Endothelial cell of umbilical vein (primary cell): ENCODE measurements at regions not wholly inside any gene's neighbourhood (a gene's known extent, or its start where the extent isn't known, plus 50 kb on each side); places are given as distances from the start of the nearest gene placed in this dataset.

ENCODE experiments used
- BruUV-seq: library from RNA; stranded (reverse); fragments of 400-500 nt; replicated peaks from 2 replicates; lab custom pipeline; 2021; lab: Mats Ljungman, UMichigan
- CTCF ChIA-PET: fragments of 300-600, 350-600 bp; sonication (Branson Sonifier 250); formaldehyde crosslinking; loops from one replicate; lab custom pipeline; 2021; ENCODE audit warnings: antibody characterized with exemption, inconsistent platforms; lab: Charles Lee
- POLR2A ChIA-PET: fragments of 300-600, 350-600 bp; sonication (Branson Sonifier 250); formaldehyde crosslinking; loops from one replicate; lab custom pipeline; 2021; ENCODE audit warnings: antibody characterized with exemption, inconsistent platforms; lab: Charles Lee
- DNase-seq: peaks from one replicate; pipeline ENCODE4 v3.0.0-alpha.2; 2011; ENCODE audit warnings: low read depth, low spot score
- FAIRE-seq: peaks from 2 replicates; lab custom pipeline; 2011; peaks lifted over from hg19 to GRCh38; lab: Jason Lieb, UNC
- H2AFZ ChIP-seq: 2 replicates; pipeline ENCODE4 v1.6.0; 2012; ENCODE audit warnings: low read depth, low read length, control low read depth, inconsistent platforms
- H3K27ac ChIP-seq: 2 replicates; pipeline ENCODE4 v1.5.1; 2011; ENCODE audit warnings: low read depth, mild to moderate bottlenecking, control low read depth, low read length, moderate library complexity; ENCODE audit not compliant: insufficient read depth
- H3K27me3 ChIP-seq, 2 experiments: 2 replicates each; pipeline versions ENCODE4 v1.6.0 to v1.6.1; 2011; ENCODE audit warnings: low read length in 2 of 2, mixed read lengths in 1 of 2; ENCODE audit not compliant: control insufficient read depth in 2 of 2, insufficient read depth in 2 of 2
- H3K36me3 ChIP-seq, 2 experiments: 2 replicates in 1 of 2; 3 replicates in 1 of 2; pipeline ENCODE4 v1.5.1; 2011; ENCODE audit warnings: low read length in 2 of 2, mild to moderate bottlenecking in 1 of 2, moderate library complexity in 1 of 2; ENCODE audit not compliant: control insufficient read depth in 2 of 2, insufficient read depth in 2 of 2; ENCODE audit errors: extremely low read depth in 1 of 2
- H3K4me1 ChIP-seq: 3 replicates; pipeline ENCODE4 v1.5.1; 2011; ENCODE audit warnings: mild to moderate bottlenecking, low read length; ENCODE audit not compliant: control insufficient read depth, insufficient read depth; ENCODE audit errors: extremely low read depth
- H3K4me2 ChIP-seq: 2 replicates; pipeline ENCODE4 v1.6.1; 2011; ENCODE audit warnings: low read length, control low read depth, mixed read lengths; ENCODE audit not compliant: insufficient read depth
- H3K4me3 ChIP-seq, 3 experiments: fragments of 200-600 bp in 1 of 3; sonication (generic), shearing (Covaris generic) in 1 of 3; replicated peaks in 1 of 3; 2 replicates each; pipeline ENCODE4 v1.5.1; 2011 to 2016; ENCODE audit warnings: control low read depth in 3 of 3, low read length in 3 of 3, mild to moderate bottlenecking in 2 of 3, inconsistent platforms in 1 of 3, low read depth in 1 of 3, moderate library complexity in 1 of 3; ENCODE audit not compliant: insufficient read depth in 1 of 3
- H3K79me2 ChIP-seq: 2 replicates; pipeline ENCODE4 v1.6.0; 2012; ENCODE audit warnings: low read length, inconsistent platforms; ENCODE audit not compliant: control insufficient read depth, insufficient read depth
- H3K9ac ChIP-seq: replicated peaks from 2 replicates; pipeline ENCODE3; 2011; ENCODE audit warnings: low read length, control low read depth; ENCODE audit not compliant: insufficient read depth; ENCODE audit errors: extremely low read depth
- H3K9me1 ChIP-seq: replicated peaks from 3 replicates; pipeline ENCODE4 v1.6.0; 2011; ENCODE audit warnings: mild to moderate bottlenecking, low read length; ENCODE audit not compliant: control insufficient read depth, insufficient read depth; ENCODE audit errors: extremely low read depth
- H3K9me3 ChIP-seq: replicated peaks from 2 replicates; pipeline ENCODE4 v1.5.1; 2012; ENCODE audit warnings: low read length, inconsistent platforms; ENCODE audit not compliant: control insufficient read depth, insufficient read depth
- H4K20me1 ChIP-seq: replicated peaks from 2 replicates; pipeline ENCODE3; 2011; ENCODE audit warnings: mild to moderate bottlenecking, low read length; ENCODE audit not compliant: control insufficient read depth, insufficient read depth; ENCODE audit errors: extremely low read depth
- EZH2 ChIP-seq: IDR thresholded peaks from 2 replicates; pipeline ENCODE4 v1.6.1; 2012; ENCODE audit warnings: borderline replicate concordance, low read depth, mild to moderate bottlenecking, moderate library complexity, low read length, inconsistent platforms; ENCODE audit not compliant: severe bottlenecking
- FOS ChIP-seq: IDR thresholded peaks from 2 replicates; pipeline ENCODE4 v1.6.1; 2011; ENCODE audit warnings: mild to moderate bottlenecking, low read length, moderate library complexity, borderline replicate concordance; ENCODE audit not compliant: insufficient read depth
- GATA2 ChIP-seq: IDR thresholded peaks from 2 replicates; pipeline ENCODE4 v1.7.0; 2011; ENCODE audit warnings: low read depth, mild to moderate bottlenecking, moderate library complexity, mixed read lengths, low read length; ENCODE audit not compliant: insufficient read length, insufficient read depth
- JUN ChIP-seq: IDR thresholded peaks from 2 replicates; pipeline ENCODE4 v1.6.1; 2011; ENCODE audit warnings: borderline replicate concordance, low read depth; ENCODE audit not compliant: insufficient read length, insufficient read depth
- MYC ChIP-seq: IDR thresholded peaks from one replicate; pipeline ENCODE4 v1.6.1; 2011; ENCODE audit warnings: mild to moderate bottlenecking, low read depth, low read length
- POLR2A ChIP-seq: IDR thresholded peaks from 2 replicates; pipeline ENCODE4 v1.6.1; 2012; ENCODE audit warnings: low read depth, mild to moderate bottlenecking, control low read depth, low read length
- POLR2AphosphoS5 ChIP-seq: IDR thresholded peaks from 2 replicates; pipeline ENCODE4 v1.6.1; 2012; ENCODE audit warnings: low read depth, mild to moderate bottlenecking, control low read depth, low read length, moderate library complexity; ENCODE audit not compliant: insufficient read depth
- dilution Hi-C: fragments of 300-500 bp; cut with MboI; formaldehyde crosslinking; loops from one replicate; pipeline ENCODE4 v1.15.0; 2019; ENCODE audit warnings: low sequenced_read_pairs; ENCODE audit not compliant: extremely low pct_ligation_motif_present
- intact Hi-C: fragments of 100-400 bp; cut with micrococcal nuclease; formaldehyde crosslinking; loops from one replicate; pipeline ENCODE4 v1.10.0; 2022
- TF ChIP-seq, protein P1 (sequence below): IDR thresholded peaks from 2 replicates; pipeline ENCODE4 v1.6.1; 2011; ENCODE audit not compliant: insufficient read depth, insufficient read length
- TF ChIP-seq, protein P2 (sequence below), 2 donors: IDR thresholded peaks; 1 replicate in 1 of 2; 2 replicates in 1 of 2; pipeline ENCODE4 v1.5.1; 2011; ENCODE audit warnings: low read length in 2 of 2, mild to moderate bottlenecking in 2 of 2, moderate library complexity in 2 of 2, control low read depth in 1 of 2, inconsistent platforms in 1 of 2, low read depth in 1 of 2; ENCODE audit not compliant: insufficient read depth in 1 of 2; ENCODE audit errors: extremely low read depth in 1 of 2

DNA sequence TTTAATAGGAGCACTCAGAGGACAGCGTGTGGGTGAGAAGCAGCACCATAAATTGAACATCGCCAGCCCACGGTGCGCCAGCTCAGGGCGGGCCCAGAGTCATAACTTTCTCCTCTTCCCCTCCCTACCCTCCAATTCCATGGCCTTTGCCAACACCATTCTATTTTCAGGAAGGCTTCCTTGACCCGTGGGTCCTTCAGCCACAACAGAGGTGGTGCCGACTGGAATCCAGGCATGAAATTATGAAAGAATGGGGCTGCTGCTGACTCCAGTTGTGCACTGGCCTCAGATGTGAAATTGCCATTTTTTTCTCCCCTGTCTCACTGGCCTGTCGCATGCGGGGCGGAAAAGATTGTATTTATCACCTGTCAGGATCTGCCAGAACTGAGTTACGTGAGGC lies 345.9 kb downstream of the MIAT start:
- no peak for TF ChIP-seq EZH2
- no peak for TF ChIP-seq POLR2A
- no peak for TF ChIP-seq POLR2AphosphoS5
- TF ChIP-seq, protein P1, sequence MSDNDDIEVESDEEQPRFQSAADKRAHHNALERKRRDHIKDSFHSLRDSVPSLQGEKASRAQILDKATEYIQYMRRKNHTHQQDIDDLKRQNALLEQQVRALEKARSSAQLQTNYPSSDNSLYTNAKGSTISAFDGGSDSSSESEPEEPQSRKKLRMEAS, result no peak
- TF ChIP-seq MYC, result no peak
- TF ChIP-seq, protein P2, sequence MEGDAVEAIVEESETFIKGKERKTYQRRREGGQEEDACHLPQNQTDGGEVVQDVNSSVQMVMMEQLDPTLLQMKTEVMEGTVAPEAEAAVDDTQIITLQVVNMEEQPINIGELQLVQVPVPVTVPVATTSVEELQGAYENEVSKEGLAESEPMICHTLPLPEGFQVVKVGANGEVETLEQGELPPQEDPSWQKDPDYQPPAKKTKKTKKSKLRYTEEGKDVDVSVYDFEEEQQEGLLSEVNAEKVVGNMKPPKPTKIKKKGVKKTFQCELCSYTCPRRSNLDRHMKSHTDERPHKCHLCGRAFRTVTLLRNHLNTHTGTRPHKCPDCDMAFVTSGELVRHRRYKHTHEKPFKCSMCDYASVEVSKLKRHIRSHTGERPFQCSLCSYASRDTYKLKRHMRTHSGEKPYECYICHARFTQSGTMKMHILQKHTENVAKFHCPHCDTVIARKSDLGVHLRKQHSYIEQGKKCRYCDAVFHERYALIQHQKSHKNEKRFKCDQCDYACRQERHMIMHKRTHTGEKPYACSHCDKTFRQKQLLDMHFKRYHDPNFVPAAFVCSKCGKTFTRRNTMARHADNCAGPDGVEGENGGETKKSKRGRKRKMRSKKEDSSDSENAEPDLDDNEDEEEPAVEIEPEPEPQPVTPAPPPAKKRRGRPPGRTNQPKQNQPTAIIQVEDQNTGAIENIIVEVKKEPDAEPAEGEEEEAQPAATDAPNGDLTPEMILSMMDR (IDR thresholded peaks at IDR 0.05; ENCODE audit: extremely low read depth in 1 of 2, insufficient read depth in 1 of 2, low read depth in 1 of 2, low read length in 2 of 2), result no peak
- no peak for TF ChIP-seq FOS
- no peak for TF ChIP-seq JUN
- TF ChIP-seq GATA2, result no peak

More for the DNA sequence above, 345.9 kb downstream of the MIAT start:
- Histone ChIP-seq H3K4me3 (no peak overlapping the region), H3K4me2 (no peak overlapping the region), H3K79me2 (no peaks in the 10 kb centered on the region), H3K27me3 (peaks cover 4 to 8% of the 10 kb centered on the region in 2 experiments), H3K9ac (no peak overlapping the region), H4K20me1 (no peaks in the 10 kb centered on the region), H3K36me3 (no peaks in the 10 kb centered on the region), H3K4me1 (no peaks in the 10 kb centered on the region), H2AFZ (no peak overlapping the region), H3K9me3 (no peaks in the 10 kb centered on the region), H3K27ac (no peak overlapping the region), H3K9me1 (no peaks in the 10 kb centered on the region)
- dilution Hi-C loops (no loop called here), intact Hi-C loops (no loop called here)
- DNase-seq, result no peak
- no TSS peak for BruUV-seq
- ChIA-PET POLR2A (no interaction called here), CTCF (no interaction called here)
- no peak for FAIRE-seq
